Heart left ventricle (tissue), 16 donors: ENCODE measurements at regions not wholly inside any gene's neighbourhood (a gene's known extent, or its start where the extent isn't known, plus 50 kb on each side); places are given as distances from the start of the nearest gene placed in this dataset.
"Not testable (repeated sequence)": the region's sequence is repeated elsewhere in the genome, so short reads cannot be mapped to it uniquely, and the experiment has no call there.

ENCODE experiments used
- ATAC-seq, 4 donors: fragments of 200-7000 bp; cut with Tn5 transposase; one replicate each; pipeline ENCODE4 v1.9.1; 2020 to 2022; ENCODE audit warnings: moderate library complexity in 4 of 4, mild to moderate bottlenecking in 3 of 4, moderate number of reproducible peaks in 1 of 4
- DNase-seq, 5 donors: peaks; one replicate each; pipeline ENCODE4 v3.0.0-alpha.2; 2020
- H3K27ac ChIP-seq, 12 donors: fragments of 200-600 bp; sonication (generic) in 4 of 12; one replicate each; pipeline versions ENCODE4 v1.5.0 to v1.8.0; 2016 to 2022; ENCODE audit warnings: mild to moderate bottlenecking in 2 of 12
- H3K27me3 ChIP-seq, 9 donors: fragments of 200-600 bp; sonication (generic) in 2 of 9; one replicate each; pipeline versions ENCODE4 v1.5.1 to v1.8.0; 2016 to 2022; ENCODE audit warnings: mild to moderate bottlenecking in 3 of 9
- H3K36me3 ChIP-seq, 9 donors: fragments of 200-600 bp; sonication (generic) in 2 of 9; one replicate each; pipeline versions ENCODE4 v1.5.0 to v1.8.0; 2018 to 2022; ENCODE audit warnings: mild to moderate bottlenecking in 2 of 9
- H3K4me1 ChIP-seq, 12 donors: fragments of 200-600 bp; sonication (generic) in 4 of 12; one replicate each; pipeline versions ENCODE4 v1.5.0 to v1.8.0; 2016 to 2022; ENCODE audit warnings: mild to moderate bottlenecking in 3 of 12
- H3K4me3 ChIP-seq, 12 donors: fragments of 200-600 bp; sonication (generic) in 4 of 12; one replicate each; pipeline versions ENCODE4 v1.5.0 to v1.8.0; 2017 to 2022; ENCODE audit warnings: mild to moderate bottlenecking in 9 of 12, moderate library complexity in 4 of 12
- H3K9me3 ChIP-seq, 12 donors: fragments of 200-600 bp; sonication (generic) in 4 of 12; one replicate each; pipeline versions ENCODE4 v1.5.0 to v1.8.0; 2016 to 2022; ENCODE audit warnings: mild to moderate bottlenecking in 1 of 12
- POLR2A ChIP-seq, 2 donors: fragments of 450-650 bp; IDR thresholded peaks; one replicate each; pipeline ENCODE4 v1.6.1; 2017; ENCODE audit warnings: antibody characterized with exemption in 2 of 2, mild to moderate bottlenecking in 2 of 2, moderate library complexity in 2 of 2
- WGBS, 4 donors: extraction: QIAGEN DNeasy Blood & Tissue Kit in 2 of 4; methylation state at CpG; one replicate each; pipeline versions ENCODE4 v1.1.5 to v1.1.7; 2013 to 2018; 5-methylcytosine and 5-hydroxymethylcytosine counted together
- intact Hi-C, 10 donors: fragments of 100-400 bp; cut with DNase I; formaldehyde crosslinking; loops; one replicate each; pipeline versions ENCODE4 v1.11.1 to v1.14.2; 2022
- TF ChIP-seq, protein P1 (sequence below), 12 donors: fragments of 200-600 bp; sonication (generic) in 4 of 12; IDR thresholded peaks; one replicate each; pipeline versions ENCODE4 v1.5.0 to v1.8.0; 2018 to 2022; ENCODE audit warnings: antibody characterized with exemption in 12 of 12, mild to moderate bottlenecking in 5 of 12
- donor health status: ischemic (EF 13 %, LVEDD 7.1; RV severe dilation, severe dysfunction).
- donor health status: healthy with polysubstance abuse.
- donor health status: DM: no; HTN: yes; CAD: no.
- donor health status: DM: no; HTN: no; CAD: no.
- donor health status: ischemic (EF 25% LVEDD 6.9; RV normal size, moderate dysfunction).
- donor health status: ischemic (EF 25% LVEDD 5.7; RV mildly dilated, moderate dysfunction).
- donor health status: healthy.
- donor health status: DM: yes; HTN: yes; CAD: no.
- donor health status: ischemic (EF 35%, LVEDD 5.7; RV mildly dilated, moderate dysfunction).
- donor health status: nonischemic (EF 11% LVEDD 7.7; RV severe dilation, severe dysfunction).
- donor health status: DM: yes; HTN: yes; CAD: no.
- donor health status: PGD.
- donor health status: ischemic (EF 29% LVEDD 5.4; RV normal size, mild dysfunction).
- donor health status: nonischemic (EF 23%, LVEDD 6.1; RV moderate dilation, normal function).

DNA sequence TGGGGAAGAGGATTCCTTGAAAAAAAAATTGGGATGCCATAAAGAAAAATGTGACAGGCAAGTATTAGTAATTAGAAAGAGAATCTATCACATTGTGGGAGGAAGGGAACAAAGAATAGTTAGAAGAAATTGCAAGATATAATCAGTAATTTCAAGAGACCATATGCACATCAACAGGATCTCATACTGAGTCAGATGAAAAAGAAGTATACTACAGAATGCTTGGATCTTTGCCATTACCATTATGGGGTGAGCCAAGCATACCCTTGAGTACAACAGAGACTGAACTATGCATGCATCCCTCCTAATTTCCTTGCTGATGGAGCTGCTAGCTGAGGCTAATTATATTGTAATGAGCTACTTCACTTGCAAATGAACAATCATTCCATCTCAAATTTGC, 287.6 kb downstream of the PAPSS1 start:
- Histone ChIP-seq H3K4me3 (no peak overlapping the region), H3K4me1 (no peaks in the 10 kb centered on the region), H3K9me3 (no peaks in the 10 kb centered on the region), H3K36me3 (no peaks in the 10 kb centered on the region), H3K27ac (no peak overlapping the region), H3K27me3 (no peaks in the 10 kb centered on the region)
- ATAC-seq (no peak), DNase-seq (no peak)
- intact Hi-C loops: no loop called here
- TF ChIP-seq, protein P1, sequence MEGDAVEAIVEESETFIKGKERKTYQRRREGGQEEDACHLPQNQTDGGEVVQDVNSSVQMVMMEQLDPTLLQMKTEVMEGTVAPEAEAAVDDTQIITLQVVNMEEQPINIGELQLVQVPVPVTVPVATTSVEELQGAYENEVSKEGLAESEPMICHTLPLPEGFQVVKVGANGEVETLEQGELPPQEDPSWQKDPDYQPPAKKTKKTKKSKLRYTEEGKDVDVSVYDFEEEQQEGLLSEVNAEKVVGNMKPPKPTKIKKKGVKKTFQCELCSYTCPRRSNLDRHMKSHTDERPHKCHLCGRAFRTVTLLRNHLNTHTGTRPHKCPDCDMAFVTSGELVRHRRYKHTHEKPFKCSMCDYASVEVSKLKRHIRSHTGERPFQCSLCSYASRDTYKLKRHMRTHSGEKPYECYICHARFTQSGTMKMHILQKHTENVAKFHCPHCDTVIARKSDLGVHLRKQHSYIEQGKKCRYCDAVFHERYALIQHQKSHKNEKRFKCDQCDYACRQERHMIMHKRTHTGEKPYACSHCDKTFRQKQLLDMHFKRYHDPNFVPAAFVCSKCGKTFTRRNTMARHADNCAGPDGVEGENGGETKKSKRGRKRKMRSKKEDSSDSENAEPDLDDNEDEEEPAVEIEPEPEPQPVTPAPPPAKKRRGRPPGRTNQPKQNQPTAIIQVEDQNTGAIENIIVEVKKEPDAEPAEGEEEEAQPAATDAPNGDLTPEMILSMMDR (IDR thresholded peaks at IDR 0.05): no peak
- no peak for TF ChIP-seq POLR2A (IDR thresholded peaks at IDR 0.05)

DNA sequence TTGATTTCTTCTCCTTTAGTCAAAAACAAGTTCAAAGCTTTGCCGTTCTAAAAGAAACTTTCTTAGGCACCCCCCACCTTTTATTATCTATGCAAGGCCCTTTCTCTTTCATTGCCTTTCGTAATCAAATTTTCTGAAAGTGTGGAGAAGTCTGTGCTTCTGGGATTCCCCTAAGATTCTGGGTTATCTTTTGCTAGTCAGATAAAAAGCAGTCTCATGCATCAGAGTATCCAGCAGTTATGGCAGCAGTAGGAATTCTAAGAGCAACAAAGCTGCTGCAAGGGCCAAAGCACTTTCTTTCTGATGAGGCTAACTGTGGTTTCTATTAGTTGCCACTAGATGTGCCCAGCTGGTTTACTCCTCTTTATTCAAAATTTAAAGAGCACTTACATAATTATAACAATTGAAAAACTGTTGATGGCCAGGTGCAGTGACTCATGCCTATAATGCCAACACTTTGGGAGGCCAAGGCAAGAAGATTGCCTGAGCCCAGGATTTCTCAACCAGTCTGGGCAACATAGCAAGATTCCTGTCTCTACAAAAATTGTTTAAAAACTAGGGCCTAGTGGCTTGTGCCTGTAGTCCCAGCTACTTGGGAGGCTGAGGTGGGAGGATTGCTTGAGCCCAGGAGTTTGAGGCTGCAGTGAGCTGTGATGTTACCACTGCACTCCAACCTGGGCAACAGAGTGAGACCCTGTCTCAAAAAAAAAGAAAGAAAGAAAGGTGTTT, 296.2 kb downstream of the PAPSS1 start:
- no peak for ATAC-seq
- intact Hi-C loops: no loop called here

DNA sequence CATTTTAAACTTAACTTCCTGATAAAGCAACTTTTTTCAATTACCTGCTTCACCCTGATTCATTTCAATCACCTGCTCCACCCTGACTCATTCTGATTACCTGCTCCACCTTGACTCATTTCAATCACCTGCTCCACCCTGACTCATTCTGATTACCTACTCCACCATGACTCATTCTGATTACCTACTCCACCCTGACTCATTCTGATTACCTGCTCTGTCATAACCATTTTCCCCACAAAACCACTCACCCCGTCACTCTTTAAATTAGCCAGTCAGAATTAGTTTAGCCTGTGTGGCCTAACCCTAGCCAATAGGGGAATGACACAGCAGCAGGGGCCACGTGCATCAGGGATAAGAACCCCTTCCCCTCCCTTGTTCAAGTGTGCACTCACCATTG, 300.5 kb downstream of the PAPSS1 start:
- H3K27me3 ChIP-seq, ATAC-seq, H3K27ac ChIP-seq, H3K4me3 ChIP-seq, H3K4me1 ChIP-seq, intact Hi-C loops, DNase-seq, H3K9me3 ChIP-seq, H3K36me3 ChIP-seq: not testable (repeated sequence)
- 57 to 76% (median 69%) methylated on average over 2 of the region's 2 CpGs for WGBS, 4 donors

More for the DNA sequence above, 296.2 kb downstream of the PAPSS1 start:
- Histone ChIP-seq H3K9me3 (peaks cover 0 to 3% (median 0%) of the 10 kb centered on the region in 12 donors), H3K36me3 (no peaks in the 10 kb centered on the region), H3K27me3 (no peaks in the 10 kb centered on the region), H3K4me3 (no peak overlapping the region), H3K27ac (no peak overlapping the region), H3K4me1 (no peaks in the 10 kb centered on the region)
- no peak for DNase-seq
- WGBS, 4 donors: 51 to 56% (median 54%) methylated on average over 2 of the region's 2 CpGs
- no peak for TF ChIP-seq POLR2A (IDR thresholded peaks at IDR 0.05)
- TF ChIP-seq, protein P1 (IDR thresholded peaks at IDR 0.05): no peak

DNA sequence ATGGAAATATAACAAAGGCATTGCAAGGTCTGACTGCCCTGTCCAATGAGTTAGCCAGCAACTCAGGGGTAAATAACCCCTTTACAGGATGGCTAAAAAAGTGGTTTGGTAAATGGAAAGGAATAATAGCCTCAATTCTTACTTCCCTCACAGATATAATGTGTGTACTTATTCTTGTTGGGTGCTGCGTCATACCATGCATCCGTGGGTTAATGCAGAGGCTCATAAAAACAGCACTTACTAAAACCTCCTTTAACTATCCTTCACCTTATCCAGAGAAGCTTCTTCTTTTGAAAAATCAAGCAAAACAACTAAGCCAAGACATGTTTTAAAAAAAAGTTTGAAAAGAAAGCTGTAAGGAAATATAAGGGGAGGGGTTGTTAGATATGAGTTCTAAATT, 301.0 kb downstream of the PAPSS1 start:
- Histone ChIP-seq H3K27ac (no peak overlapping the region), H3K27me3 (no peaks in the 10 kb centered on the region), H3K36me3 (no peaks in the 10 kb centered on the region), H3K4me3 (no peak overlapping the region), H3K9me3 (peaks cover 0 to 3% (median 0%) of the 10 kb centered on the region in 12 donors), H3K4me1 (no peaks in the 10 kb centered on the region)
- intact Hi-C loops: no loop called here
- ATAC-seq: no peak
- TF ChIP-seq, protein P1 (IDR thresholded peaks at IDR 0.05): no peak
- TF ChIP-seq POLR2A (IDR thresholded peaks at IDR 0.05): no peak
- no peak for DNase-seq
- WGBS, 4 donors: 32 to 93% (median 55%) methylated on average over 2 of the region's 2 CpGs

DNA sequence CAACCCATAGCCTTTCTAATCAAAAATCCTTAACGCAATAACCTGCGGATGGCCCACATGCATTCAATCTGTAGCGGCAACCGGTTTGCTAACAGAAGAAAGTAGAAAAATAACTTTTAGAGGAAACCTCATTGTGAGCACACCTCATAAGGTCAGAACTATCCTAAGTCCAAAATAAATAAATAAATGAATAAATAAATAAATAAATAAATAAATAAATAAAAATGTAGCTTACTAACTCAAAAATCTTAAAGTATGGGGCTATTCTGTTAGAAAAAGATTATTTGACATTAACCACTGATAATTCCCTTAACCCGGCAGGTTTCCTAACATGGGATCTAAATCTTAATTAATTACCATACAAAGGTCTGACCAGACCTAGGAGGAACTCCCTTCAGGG, 304.5 kb downstream of the PAPSS1 start:
- 92 to 97% (median 95%) methylated on average over 5 of the region's 5 CpGs for WGBS, 4 donors

DNA sequence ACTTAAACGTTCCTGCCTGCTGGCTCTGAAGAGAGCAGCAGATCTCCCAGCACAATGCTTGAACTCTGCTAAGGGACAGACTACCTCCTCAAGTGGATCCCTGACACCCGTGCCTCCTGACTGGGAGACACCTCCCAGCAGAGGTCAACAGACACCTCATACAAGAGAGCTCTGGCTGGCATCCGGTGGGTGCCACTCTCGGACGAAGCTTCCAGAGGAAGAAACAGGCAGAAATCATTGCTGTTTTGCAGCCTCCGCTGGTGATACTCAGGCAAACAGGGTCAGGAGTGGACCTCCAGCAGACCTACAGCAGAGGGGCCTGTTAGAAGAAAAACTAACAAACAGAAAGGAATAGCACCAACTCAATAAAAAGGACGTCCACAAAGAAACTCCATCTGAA, 310.2 kb downstream of the PAPSS1 start:
- H3K27ac ChIP-seq, H3K4me1 ChIP-seq, intact Hi-C loops, H3K36me3 ChIP-seq, H3K4me3 ChIP-seq, ATAC-seq, DNase-seq, H3K27me3 ChIP-seq: not testable (repeated sequence)
- H3K9me3 ChIP-seq: peaks cover 0 to 13% (median 0%) of the 10 kb centered on the region in 12 donors
- WGBS, 4 donors: 85 to 86% (median 86%) methylated on average over 3 to 7 of the region's 7 CpGs

More for the DNA sequence above, 304.5 kb downstream of the PAPSS1 start:
- H3K4me3 ChIP-seq, intact Hi-C loops, H3K27ac ChIP-seq, ATAC-seq, H3K27me3 ChIP-seq, H3K4me1 ChIP-seq, DNase-seq, H3K36me3 ChIP-seq: not testable (repeated sequence)
- H3K9me3 ChIP-seq: peaks cover 0 to 13% (median 0%) of the 10 kb centered on the region in 12 donors
